Activated naive CD4-positive, alpha-beta T cell treated with anti-CD3 and anti-CD28 coated beads, Interleukin-2, amount 50 U/mL, for 72 hours (primary cell): ENCODE measurements at regions not wholly inside any gene's neighbourhood (a gene's known extent, or its start where the extent isn't known, plus 50 kb on each side); places are given as distances from the start of the nearest gene placed in this dataset.

Experiments used
- ATAC-seq, 2 donors: fragments of 150-1000 bp; cut with Tn5 transposase; 2 replicates each; pipeline ENCODE4 v1.10.0; 2021; ENCODE audit warnings: mild to moderate bottlenecking in 2 of 2, moderate library complexity in 2 of 2
- DNase-seq, 2 donors: peaks; one replicate each; pipeline ENCODE4 v3.0.0; 2021 to 2022; ENCODE audit warnings: low spot score in 2 of 2
- H3K27ac Mint-ChIP-seq, 2 donors: one replicate each; pipeline ENCODE4 v1.8.0; 2022; ENCODE audit warnings: mild to moderate bottlenecking in 2 of 2, mixed read lengths in 2 of 2
- H3K36me3 Mint-ChIP-seq, 2 donors: one replicate each; pipeline ENCODE4 v1.8.0; 2022; ENCODE audit warnings: mixed read lengths in 2 of 2
- H3K9me3 Mint-ChIP-seq, 2 donors: one replicate each; pipeline ENCODE4 v1.8.0; 2022; ENCODE audit warnings: mixed read lengths in 2 of 2

DNA sequence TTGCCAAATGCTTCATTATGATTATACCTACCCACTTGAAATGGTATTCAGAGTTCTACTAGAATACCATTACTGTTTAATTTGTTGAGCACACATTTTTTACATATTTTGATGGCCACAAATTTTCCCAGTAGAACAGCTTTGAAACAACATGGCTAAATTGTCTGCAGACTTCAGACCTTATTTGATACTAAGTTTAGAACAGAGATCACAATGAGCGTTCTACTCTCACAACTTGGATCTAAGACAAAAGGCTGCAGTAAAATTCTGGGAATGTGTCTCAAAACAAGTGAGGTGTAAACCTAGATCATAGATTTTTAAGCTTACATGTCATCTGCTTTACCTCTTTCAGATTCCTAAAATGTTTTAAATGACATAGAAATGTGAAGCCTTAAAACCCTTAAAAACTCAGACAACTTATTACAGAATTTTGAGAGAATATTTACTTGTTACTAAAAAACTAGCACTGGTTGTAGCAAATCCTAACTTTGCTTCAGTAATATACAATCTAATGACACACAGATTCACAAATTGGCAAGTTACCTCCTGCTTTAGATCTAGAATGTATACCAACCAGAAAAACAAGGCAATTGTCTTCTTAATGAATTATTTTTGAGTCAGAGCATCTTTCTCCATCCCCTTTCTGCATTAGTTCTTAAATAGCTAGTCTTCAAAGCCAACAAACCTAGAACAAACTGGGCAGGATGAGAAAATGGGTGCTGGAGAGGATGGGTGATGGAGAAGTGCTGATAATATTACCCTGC, 243.3 kb downstream of the SLC7A11 start:
- ATAC-seq (no peak), DNase-seq (no peak)
- Mint-ChIP-seq H3K27ac (no peak overlapping the region), H3K36me3 (no peaks in the 10 kb centered on the region), H3K9me3 (peaks cover 0 to 8% of the 10 kb centered on the region in 2 donors)

- Mint-ChIP-seq H3K27ac (no peak overlapping the region), H3K36me3 (no peaks in the 10 kb centered on the region), H3K9me3 (peaks cover 0 to 9% of the 10 kb centered on the region in 2 donors)
- ATAC-seq (no peak), DNase-seq (no peak)
Measured at GRCh38 chr4:137997496-137997895, 244.7 kb downstream of the SLC7A11 start.

DNA sequence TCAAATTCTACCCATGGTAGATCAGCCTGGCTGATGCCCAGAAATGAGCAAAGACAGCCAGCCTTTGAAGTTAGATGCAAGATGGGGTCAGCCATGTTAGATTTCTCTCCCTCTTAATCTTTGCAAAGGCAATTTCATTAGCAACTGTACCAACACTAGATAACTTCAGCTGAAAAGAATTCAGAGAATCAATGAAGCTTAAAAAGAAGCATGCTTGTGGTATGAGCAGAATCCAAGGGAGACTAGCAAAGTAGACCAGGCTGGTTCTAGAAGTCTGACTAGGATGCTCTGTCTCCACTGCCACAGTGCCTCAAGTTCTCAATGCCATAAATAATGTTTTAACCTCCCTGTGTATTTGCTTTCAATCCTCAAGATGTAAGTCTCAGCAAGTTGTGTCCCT, 247.3 kb downstream of the SLC7A11 start:
- no peak for DNase-seq
- no peak overlapping the region for H3K27ac Mint-ChIP-seq
- no peak for ATAC-seq
- no peaks in the 10 kb centered on the region for H3K36me3 Mint-ChIP-seq
- peaks cover 0 to 6% of the 10 kb centered on the region in 2 donors for H3K9me3 Mint-ChIP-seq

DNA sequence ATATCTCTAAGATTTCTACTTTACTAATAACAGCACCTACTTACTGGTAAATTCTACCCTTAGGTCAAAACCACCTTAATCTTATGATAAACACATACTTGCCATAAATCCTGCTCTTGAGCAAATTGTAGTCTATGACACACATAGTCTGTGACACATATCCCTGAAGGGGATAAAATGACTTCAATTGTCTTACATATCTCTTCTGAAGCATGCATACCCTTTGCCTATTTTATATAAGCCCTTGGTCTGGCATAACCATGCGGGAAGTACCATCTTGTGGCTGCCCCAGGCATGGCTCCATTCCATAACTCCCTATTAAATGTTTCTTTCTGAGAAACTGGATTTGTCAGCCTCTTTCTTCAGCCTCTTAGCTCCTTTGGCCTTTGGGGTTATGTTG, 248.9 kb downstream of the SLC7A11 start:
- no peak for DNase-seq
- no peak for ATAC-seq
- H3K9me3 Mint-ChIP-seq = peaks cover under 1 to 6% of the 10 kb centered on the region in 2 donors
- H3K27ac Mint-ChIP-seq = no peak overlapping the region
- H3K36me3 Mint-ChIP-seq = no peaks in the 10 kb centered on the region

DNA sequence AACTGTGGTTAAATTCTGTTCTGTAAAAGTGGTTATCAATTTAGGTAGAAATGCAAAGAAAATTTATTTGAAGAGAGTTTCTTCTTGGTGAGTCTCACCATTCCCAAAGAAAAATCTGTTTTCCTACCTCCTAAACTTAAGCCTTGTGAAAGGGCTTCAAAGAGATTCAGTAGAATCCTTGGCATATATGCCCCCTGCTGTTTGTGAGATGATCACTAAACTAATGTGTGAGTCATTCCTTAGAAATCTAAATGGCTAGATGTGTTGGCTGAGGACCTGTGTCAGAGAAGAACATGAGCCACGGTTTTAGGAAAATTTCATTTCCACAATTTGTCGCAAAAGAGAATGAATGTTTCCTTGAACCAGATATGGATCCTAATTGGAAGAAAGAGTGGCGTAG, 260.9 kb downstream of the SLC7A11 start:
- Mint-ChIP-seq H3K27ac (no peak overlapping the region), H3K36me3 (peaks cover 0 to 6% of the 10 kb centered on the region in 2 donors), H3K9me3 (peaks cover 6 to 7% of the 10 kb centered on the region in 2 donors)
- ATAC-seq = no peak
- DNase-seq = no peak

DNA sequence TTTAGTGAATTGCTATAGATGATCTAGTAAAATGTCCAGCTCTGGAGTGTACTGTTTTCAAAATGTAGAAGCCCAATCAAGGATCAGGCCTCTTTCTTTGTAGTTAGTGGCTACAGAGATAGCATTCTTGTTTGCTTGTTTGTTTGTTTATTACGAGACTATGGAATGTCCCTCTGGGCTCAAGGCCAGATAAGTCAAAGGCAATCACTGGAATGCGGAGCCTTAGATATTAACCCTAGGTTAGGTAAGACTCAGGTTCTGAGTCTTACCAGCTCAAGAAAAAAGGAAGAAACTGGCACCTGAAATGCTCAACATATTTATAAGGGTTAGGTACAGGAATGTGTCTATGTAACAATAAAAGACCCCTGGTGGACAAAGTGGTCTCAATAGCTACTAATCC, 261.5 kb downstream of the SLC7A11 start:
- Mint-ChIP-seq H3K36me3 (peaks cover 0 to 6% of the 10 kb centered on the region in 2 donors), H3K9me3 (peaks cover 6 to 7% of the 10 kb centered on the region in 2 donors), H3K27ac (no peak overlapping the region)
- ATAC-seq (no peak), DNase-seq (no peak)

DNA sequence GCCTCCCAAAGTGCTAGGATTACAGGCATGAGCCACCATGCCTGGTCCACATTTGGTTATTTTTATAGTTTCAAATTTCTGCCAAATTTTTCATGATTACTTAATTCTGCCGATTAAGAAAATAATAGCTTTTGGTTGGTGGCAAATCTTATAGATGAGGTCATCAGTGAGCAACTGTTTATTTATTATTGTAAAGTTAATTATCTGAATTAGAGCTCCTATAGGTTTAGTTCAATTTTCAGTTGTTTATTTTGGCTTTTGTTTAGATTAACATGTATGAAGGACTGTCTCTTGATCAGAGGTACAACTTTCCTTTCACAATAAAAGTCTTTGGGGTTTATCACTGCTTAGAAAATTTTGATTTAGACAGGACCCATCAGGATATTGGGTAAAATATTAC, 262.2 kb downstream of the SLC7A11 start:
- Mint-ChIP-seq H3K27ac (no peak overlapping the region), H3K36me3 (peaks cover 0 to 6% of the 10 kb centered on the region in 2 donors), H3K9me3 (peaks cover 6 to 7% of the 10 kb centered on the region in 2 donors)
- DNase-seq (no peak), ATAC-seq (no peak)

DNA sequence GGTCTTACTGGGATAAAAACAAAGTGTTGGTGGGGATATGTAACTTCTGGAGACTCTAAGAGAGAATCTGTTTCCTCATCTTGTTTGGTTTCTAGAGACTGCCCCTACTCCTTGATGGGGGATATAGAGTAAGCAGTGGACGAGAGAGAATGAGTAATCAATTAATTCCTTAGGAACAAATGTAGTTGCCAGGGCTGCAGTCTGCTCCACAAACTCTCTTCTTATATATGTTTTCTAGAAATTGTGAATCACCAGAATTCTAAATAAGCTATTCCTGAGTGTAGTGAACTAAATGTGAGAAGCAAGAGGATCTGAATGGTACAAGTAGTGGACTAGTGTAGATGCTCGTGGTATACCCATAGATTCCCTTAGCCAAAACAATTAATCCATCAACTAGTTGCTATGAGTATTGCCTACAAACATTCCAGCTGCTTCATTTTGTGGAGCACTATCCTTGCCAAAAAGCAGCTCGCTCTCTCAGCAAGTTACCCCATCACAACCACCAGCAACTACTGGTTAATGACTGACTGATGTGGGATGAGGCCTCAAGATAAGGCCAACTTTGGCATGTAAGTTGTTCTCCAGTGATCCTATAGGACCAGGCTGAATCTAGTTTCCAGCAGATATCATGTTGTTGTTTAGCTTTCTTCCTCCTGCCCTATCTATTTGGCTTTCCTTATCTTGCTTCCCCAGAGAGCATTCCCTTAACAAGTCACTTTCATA, 273.0 kb downstream of the SLC7A11 start:
- Mint-ChIP-seq H3K36me3 (no peaks in the 10 kb centered on the region), H3K9me3 (peaks cover 20 to 34% of the 10 kb centered on the region in 2 donors), H3K27ac (no peak overlapping the region)
- no peak for DNase-seq
- ATAC-seq = no peak

DNA sequence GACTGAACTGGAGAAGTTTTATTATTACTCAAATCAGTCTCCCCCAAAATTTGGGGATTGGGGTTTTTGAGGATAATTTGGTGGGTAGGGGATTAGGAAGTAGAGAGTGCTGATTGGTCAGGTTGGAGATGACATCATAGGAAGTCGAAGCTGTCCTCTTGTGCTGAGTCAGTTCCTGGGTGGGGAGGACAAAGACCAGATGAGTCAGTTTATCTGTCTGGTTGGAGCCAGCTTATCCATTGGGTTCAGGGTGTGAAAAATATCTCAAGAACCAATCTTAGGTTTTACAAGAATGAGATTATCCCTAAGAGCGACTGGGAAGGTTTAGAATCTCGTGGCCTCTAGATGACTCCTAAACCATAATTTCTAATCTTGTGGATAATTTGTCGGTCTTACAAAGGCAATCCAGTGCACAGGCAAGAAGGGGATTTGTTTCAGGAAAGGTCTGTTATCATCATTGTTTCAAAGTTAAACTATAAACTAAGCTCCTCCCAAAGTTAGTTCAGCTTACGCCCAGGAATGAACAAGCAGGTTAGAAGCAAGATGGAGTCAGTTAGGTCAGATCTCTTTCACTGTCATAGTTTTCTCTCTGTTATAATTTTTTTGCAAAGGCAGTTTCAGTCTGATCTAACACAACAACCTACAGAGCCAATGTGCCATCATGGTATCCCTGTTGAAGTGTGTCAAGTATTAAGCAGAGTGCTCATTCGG, 274.5 kb downstream of the SLC7A11 start:
- H3K9me3 Mint-ChIP-seq = peaks cover 24 to 30% of the 10 kb centered on the region in 2 donors
- H3K36me3 Mint-ChIP-seq = no peaks in the 10 kb centered on the region
- ATAC-seq = no peak
- peak overlapping the region in 1 of 2 donors; percentile 33 for H3K27ac Mint-ChIP-seq
- DNase-seq = no peak

DNA sequence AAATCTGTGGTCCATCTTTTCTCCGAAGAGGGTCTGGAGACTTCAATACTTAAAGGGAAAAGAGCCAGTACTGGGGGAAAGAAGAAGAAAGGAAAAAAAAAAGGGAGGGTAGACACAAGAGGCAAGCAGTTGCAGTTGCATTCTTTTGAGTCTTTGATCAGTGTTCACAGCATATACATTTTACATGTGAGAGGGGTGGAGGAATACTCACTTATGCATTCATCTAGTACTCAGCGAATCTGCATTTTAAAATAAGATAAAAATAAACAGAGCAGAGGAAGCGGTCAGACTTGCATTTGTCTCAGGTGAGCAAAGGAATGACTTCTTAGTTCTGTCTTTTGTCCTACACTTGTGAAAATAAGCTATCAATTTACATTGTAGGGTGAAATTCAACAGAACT, 275.6 kb downstream of the SLC7A11 start:
- no peak for DNase-seq
- Mint-ChIP-seq H3K36me3 (no peaks in the 10 kb centered on the region), H3K9me3 (peaks cover 24 to 30% of the 10 kb centered on the region in 2 donors), H3K27ac (no peak overlapping the region)
- ATAC-seq = no peak

GRCh38 chr4:137961051-137961438, 281.1 kb downstream of the SLC7A11 start:
- Mint-ChIP-seq H3K36me3 (no peaks in the 10 kb centered on the region), H3K9me3 (peaks cover 7% of the 10 kb centered on the region in 2 donors)
- DNase-seq = no peak

DNA sequence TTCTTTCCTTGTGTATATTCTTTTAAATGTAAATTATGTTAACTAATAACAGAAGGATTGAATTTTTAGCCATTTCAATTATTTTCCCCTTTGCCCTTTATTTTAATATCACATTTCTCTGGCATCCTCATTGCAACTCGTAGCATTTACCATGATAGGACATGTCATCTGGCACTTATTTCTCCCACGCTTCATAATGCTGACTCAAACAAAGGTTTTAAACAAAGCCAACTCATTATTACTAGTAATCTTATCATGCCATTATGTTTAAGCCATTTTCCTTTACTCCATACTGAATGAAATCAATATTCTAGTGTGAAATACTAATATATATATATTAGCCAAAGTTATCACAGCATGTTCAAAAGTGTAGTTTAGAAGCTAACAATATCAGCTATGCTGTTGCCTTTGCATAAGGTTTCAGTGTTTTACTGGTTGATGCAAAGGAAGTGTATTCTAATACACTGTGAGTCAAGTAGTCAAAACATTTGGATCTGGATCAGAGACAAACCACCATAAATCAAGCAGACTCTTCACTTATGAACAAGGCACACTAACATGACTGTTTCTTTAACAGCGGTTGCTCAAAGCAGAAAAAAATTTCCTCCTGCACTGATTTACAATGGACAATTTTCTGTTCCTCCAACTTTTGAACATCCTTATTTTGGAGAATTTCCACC, 281.6 kb downstream of the SLC7A11 start:
- no peak overlapping the region for H3K27ac Mint-ChIP-seq
- peaks cover 1 to 4% of the 10 kb centered on the region in 2 donors for H3K9me3 Mint-ChIP-seq
- DNase-seq = no peak
- H3K36me3 Mint-ChIP-seq = no peaks in the 10 kb centered on the region
- no peak for ATAC-seq

More at GRCh38 chr4:137961051-137961438, 281.1 kb downstream of the SLC7A11 start:
- no peak for ATAC-seq
- H3K27ac Mint-ChIP-seq = no peak overlapping the region

DNA sequence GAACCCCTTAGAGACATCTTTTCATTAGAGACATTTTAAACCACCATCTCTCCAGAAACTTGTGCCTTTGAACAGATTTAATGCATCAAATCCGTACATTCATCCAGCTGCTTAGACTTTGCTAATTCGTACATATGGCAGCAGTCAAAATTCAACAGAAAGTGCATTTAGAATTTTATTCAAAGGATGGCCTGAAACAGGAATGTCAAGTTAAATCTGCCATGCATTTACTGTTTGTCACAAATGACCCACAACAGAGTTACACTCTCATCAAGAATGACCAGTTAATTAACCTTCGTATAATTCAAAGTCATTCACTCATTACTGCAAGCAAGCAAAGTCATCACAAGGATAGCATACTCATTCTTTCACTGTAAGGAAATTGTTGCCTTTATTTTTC, 284.3 kb downstream of the SLC7A11 start:
- DNase-seq (no peak), ATAC-seq (no peak)
- Mint-ChIP-seq H3K27ac (no peak overlapping the region), H3K36me3 (no peaks in the 10 kb centered on the region), H3K9me3 (peaks cover 0 to 10% of the 10 kb centered on the region in 2 donors)

DNA sequence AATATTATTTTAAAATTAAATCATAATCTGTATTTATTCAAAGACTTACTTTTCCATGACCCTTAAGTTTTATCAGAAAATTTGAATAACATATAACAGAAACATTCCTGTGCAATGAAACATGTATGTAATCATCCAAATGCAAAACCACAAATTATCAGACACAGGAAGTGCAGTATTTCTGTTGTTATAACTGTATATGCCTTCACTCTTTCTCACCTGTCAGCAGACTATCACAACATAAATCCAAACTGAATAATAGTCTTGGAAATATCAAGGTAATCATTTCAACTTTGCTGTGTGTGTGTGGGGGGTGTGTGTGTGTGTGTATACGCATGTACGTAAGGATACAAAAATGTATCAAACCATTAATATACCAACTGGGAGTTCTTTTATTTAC, 285.9 kb downstream of the SLC7A11 start:
- H3K36me3 Mint-ChIP-seq = no peaks in the 10 kb centered on the region
- H3K9me3 Mint-ChIP-seq = peaks cover 0 to 10% of the 10 kb centered on the region in 2 donors
- DNase-seq (no peak), ATAC-seq (no peak)
- H3K27ac Mint-ChIP-seq = no peak overlapping the region

DNA sequence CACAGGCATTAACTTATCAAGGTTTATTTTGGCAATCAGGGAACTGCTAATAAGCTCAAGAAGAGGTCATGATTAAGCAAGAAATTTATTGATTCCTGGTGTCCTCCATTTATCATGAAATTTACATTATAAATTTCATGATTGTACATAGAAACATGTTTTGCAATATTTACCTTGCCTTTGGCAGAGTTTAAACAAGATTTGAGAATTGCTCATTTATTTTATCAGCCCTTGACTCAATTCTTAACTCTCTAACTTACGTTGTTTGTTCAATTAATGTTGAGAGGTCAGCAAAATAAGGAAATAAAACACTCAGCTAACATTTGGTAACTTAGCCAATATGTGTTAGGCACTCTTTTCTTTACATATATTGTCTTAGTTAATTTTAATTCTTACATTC, 286.6 kb downstream of the SLC7A11 start:
- Mint-ChIP-seq H3K36me3 (no peaks in the 10 kb centered on the region), H3K9me3 (peaks cover 0 to 10% of the 10 kb centered on the region in 2 donors), H3K27ac (no peak overlapping the region)
- ATAC-seq (no peak), DNase-seq (no peak)

DNA sequence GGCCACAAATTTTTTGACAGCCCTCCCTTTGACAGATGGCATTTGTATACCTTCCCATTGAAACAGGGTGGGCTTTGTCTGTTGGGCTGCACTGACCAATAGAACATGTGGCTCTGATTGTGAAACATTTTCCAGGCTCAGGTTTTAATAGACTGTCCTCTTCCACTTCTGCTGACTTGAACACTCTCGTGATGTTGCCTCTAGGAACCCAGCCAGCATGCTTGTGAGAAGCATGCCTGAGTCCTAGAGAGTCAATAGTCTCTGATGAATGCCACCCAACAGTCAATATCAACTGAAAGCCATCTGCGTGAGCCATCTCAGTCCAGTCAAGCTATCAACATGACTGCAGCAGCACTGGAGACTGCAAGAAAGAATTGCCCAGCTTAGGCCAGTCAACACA, 290.0 kb downstream of the SLC7A11 start:
- H3K36me3 Mint-ChIP-seq = peaks cover 0 to 5% of the 10 kb centered on the region in 2 donors
- peaks cover 0 to 24% of the 10 kb centered on the region in 2 donors for H3K9me3 Mint-ChIP-seq
- DNase-seq = no peak
- ATAC-seq = no peak
- H3K27ac Mint-ChIP-seq = no peak overlapping the region

GRCh38 chr4:137950286-137950685, 291.9 kb downstream of the SLC7A11 start:
- ATAC-seq = no peak
- peaks cover 0 to 5% of the 10 kb centered on the region in 2 donors for H3K36me3 Mint-ChIP-seq
- no peak overlapping the region for H3K27ac Mint-ChIP-seq
- H3K9me3 Mint-ChIP-seq = peaks cover 0 to 27% of the 10 kb centered on the region in 2 donors
- no peak for DNase-seq
